Rectal smooth muscle tissue (tissue), 1 donor: ENCODE measurements at regions not wholly inside any gene's neighbourhood (a gene's known extent, or its start where the extent isn't known, plus 50 kb on each side); places are given as distances from the start of the nearest gene placed in this dataset.

Source experiments
- H3K27ac ChIP-seq: one replicate; pipeline ENCODE4 v1.7.0; 2013; ENCODE audit warnings: low read depth, low read length, inconsistent platforms
- H3K27me3 ChIP-seq: one replicate; pipeline ENCODE4 v1.7.0; 2013; ENCODE audit warnings: low read length; ENCODE audit not compliant: control insufficient read depth, insufficient read depth
- H3K36me3 ChIP-seq: one replicate; pipeline ENCODE4 v1.7.0; 2013; ENCODE audit warnings: low read length; ENCODE audit not compliant: control insufficient read depth, insufficient read depth
- H3K4me1 ChIP-seq: one replicate; pipeline ENCODE4 v1.7.0; 2013; ENCODE audit warnings: low read length; ENCODE audit not compliant: control insufficient read depth, insufficient read depth
- H3K4me3 ChIP-seq: one replicate; pipeline ENCODE4 v1.7.0; 2013; ENCODE audit warnings: low read length
- H3K9ac ChIP-seq: one replicate; pipeline ENCODE4 v1.7.0; 2013; ENCODE audit warnings: low read length

- Histone ChIP-seq H3K4me3 (no peak overlapping the region), H3K9ac (no peak overlapping the region), H3K4me1 (no peaks in the 10 kb centered on the region), H3K36me3 (no peaks in the 10 kb centered on the region), H3K27me3 (no peaks in the 10 kb centered on the region), H3K27ac (no peak overlapping the region)
These were observed 78.9 kb upstream of the RPS23 start for GRCh38 chr5:82356808-82357671.

- Histone ChIP-seq H3K4me1 (no peaks in the 10 kb centered on the region), H3K27ac (no peak overlapping the region), H3K27me3 (no peaks in the 10 kb centered on the region), H3K4me3 (no peak overlapping the region), H3K9ac (no peak overlapping the region), H3K36me3 (no peaks in the 10 kb centered on the region)
These were observed 77.9 kb upstream of the RPS23 start for GRCh38 chr5:82356021-82356420.

- H3K27ac ChIP-seq: no peak overlapping the region
- no peak overlapping the region for H3K4me3 ChIP-seq
- no peaks in the 10 kb centered on the region for H3K36me3 ChIP-seq
- H3K9ac ChIP-seq: no peak overlapping the region
- H3K4me1 ChIP-seq: no peaks in the 10 kb centered on the region
- no peaks in the 10 kb centered on the region for H3K27me3 ChIP-seq
These were observed 77.3 kb upstream of the RPS23 start for GRCh38 chr5:82355496-82355895.

DNA sequence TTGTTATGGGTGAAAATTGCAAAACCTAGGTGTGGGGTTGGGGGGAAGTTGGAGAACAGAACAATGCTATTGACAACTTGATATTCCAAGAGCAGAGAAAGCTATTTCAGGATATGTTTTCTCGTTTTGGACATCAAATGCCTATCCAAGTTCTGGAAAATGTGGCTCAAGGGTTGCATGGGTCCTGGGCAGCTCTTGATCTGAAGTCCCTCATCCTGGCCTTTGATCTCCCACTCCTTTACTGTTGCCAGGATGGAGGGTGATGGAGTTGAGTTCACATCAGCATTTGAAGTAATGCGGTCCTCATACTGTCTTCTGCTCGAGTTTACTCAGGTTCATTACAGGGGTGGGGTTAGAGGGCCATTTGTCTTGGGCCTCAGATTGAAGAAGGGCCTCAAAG is 76.9 kb upstream of the RPS23 start:
- no peaks in the 10 kb centered on the region for H3K27me3 ChIP-seq
- H3K4me3 ChIP-seq: no peak overlapping the region
- no peaks in the 10 kb centered on the region for H3K4me1 ChIP-seq
- no peak overlapping the region for H3K27ac ChIP-seq
- no peaks in the 10 kb centered on the region for H3K36me3 ChIP-seq
- no peak overlapping the region for H3K9ac ChIP-seq

GRCh38 chr5:82354543-82354942 is 76.4 kb upstream of the RPS23 start:
- Histone ChIP-seq H3K4me3 (no peak overlapping the region), H3K27me3 (no peaks in the 10 kb centered on the region), H3K36me3 (no peaks in the 10 kb centered on the region), H3K27ac (no peak overlapping the region), H3K9ac (no peak overlapping the region), H3K4me1 (no peaks in the 10 kb centered on the region)

DNA sequence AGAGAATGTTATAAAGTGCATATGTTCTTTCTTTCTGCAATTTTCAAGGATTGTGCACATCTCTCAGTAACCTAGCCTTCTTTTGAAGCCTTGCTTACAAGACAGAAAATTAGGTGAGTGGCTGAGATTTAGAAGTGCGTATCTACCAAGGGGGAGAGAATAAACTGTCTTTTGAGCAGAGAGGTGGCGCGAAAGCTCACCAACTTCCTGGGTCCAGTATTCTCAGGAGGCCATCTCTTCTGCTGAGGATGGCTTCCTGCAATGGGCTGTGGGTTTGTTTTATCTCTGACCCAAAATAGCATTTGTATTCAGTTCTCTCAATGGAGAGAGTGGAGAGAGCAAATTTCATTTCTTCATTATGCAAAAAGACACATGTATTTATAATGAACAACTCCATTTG is 75.4 kb upstream of the RPS23 start:
- Histone ChIP-seq H3K27ac (no peak overlapping the region), H3K4me3 (no peak overlapping the region), H3K27me3 (no peaks in the 10 kb centered on the region), H3K4me1 (no peaks in the 10 kb centered on the region), H3K36me3 (no peaks in the 10 kb centered on the region), H3K9ac (no peak overlapping the region)

GRCh38 chr5:82352146-82352791 is 74.1 kb upstream of the RPS23 start:
- no peaks in the 10 kb centered on the region for H3K27me3 ChIP-seq
- no peak overlapping the region for H3K4me3 ChIP-seq
- no peak overlapping the region for H3K27ac ChIP-seq
- H3K9ac ChIP-seq: no peak overlapping the region
- no peaks in the 10 kb centered on the region for H3K36me3 ChIP-seq
- no peaks in the 10 kb centered on the region for H3K4me1 ChIP-seq

DNA sequence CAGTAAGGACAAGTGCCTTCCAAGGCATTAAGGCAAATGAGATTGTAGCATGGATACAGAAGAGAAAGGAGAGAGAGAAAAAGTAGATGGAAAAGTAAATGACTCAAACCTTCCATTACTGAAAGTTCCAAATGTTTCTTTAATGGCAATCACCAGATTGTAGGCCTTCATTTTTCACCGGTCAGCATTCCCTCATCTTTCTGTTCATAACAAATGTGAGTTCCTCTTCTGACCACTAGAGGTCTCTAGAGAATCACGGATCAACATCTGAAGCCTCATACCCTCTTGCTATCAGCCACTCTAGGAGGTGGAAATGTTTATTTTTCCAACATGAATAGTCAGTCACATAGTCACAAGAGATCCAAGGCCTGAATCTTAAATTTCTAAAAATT is 73.6 kb upstream of the RPS23 start:
- no peak overlapping the region for H3K27ac ChIP-seq
- no peaks in the 10 kb centered on the region for H3K36me3 ChIP-seq
- no peaks in the 10 kb centered on the region for H3K4me1 ChIP-seq

DNA sequence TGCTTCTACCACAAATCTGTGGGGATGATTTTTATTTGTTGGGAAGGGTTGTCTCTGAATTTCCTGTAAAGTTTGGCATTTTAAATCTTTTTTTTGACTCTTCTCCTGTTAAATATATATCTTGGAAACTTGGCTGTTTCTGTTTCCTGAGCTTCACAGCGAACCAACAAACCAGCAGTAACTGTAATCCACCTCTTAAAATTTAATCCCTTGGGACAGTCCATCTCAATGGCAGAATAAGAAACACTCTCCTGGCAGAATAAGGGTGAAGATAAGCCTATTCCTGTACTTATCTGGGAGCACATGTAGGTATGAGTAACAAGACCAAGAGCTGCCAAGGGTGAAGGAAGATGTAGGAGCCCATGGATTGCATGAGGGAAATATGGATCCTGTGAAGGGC is 73.1 kb upstream of the RPS23 start:
- no peak overlapping the region for H3K9ac ChIP-seq

More for the DNA sequence above, 73.6 kb upstream of the RPS23 start:
- H3K4me3 ChIP-seq: no peak overlapping the region
- H3K9ac ChIP-seq: no peak overlapping the region
- no peaks in the 10 kb centered on the region for H3K27me3 ChIP-seq

GRCh38 chr5:82349652-82350051 is 71.5 kb upstream of the RPS23 start:
- H3K27ac ChIP-seq: no peak overlapping the region
- H3K4me3 ChIP-seq: no peak overlapping the region
- H3K36me3 ChIP-seq: no peaks in the 10 kb centered on the region
- no peaks in the 10 kb centered on the region for H3K4me1 ChIP-seq
- no peaks in the 10 kb centered on the region for H3K27me3 ChIP-seq
- H3K9ac ChIP-seq: no peak overlapping the region

More for the DNA sequence above, 73.1 kb upstream of the RPS23 start:
- Histone ChIP-seq H3K4me1 (no peaks in the 10 kb centered on the region), H3K4me3 (no peak overlapping the region), H3K36me3 (no peaks in the 10 kb centered on the region), H3K27me3 (no peaks in the 10 kb centered on the region), H3K27ac (no peak overlapping the region)

GRCh38 chr5:82348784-82349425 is 70.8 kb upstream of the RPS23 start:
- H3K36me3 ChIP-seq: no peaks in the 10 kb centered on the region
- no peak overlapping the region for H3K4me3 ChIP-seq
- no peaks in the 10 kb centered on the region for H3K27me3 ChIP-seq
- H3K4me1 ChIP-seq: no peaks in the 10 kb centered on the region
- H3K27ac ChIP-seq: no peak overlapping the region
- H3K9ac ChIP-seq: no peak overlapping the region

DNA sequence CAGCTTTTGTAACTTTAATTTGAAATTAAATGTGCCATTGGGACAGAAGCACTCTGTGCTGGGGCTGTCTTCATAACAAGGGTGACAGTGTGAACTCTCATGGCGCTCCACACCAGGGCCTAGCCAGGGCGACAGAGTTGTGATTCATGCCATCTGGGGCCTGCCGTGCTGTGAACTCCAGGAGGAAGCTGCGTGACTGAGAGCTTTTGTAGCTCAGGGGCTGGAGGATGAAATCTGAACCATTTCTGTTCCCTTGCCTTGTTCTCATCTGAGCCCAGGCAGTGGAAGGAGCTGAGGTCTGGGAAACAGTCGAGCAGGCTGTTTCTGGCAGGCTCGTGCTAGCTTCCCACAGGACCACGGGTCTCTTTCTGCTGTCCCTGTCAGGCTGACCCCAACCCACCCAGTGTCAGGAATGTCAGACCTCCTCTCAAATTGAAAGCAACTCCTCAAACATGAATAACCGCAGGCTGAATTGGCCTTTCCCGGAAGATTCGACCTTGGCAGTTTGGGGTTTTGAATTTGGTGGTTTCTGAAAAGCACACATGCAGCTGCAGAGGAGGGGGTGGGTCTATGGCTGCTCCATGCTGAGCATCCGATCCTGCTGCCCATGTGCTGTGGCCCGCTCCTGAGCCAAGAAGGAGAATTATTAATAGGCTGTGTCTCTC is 69.2 kb upstream of the RPS23 start:
- H3K27ac ChIP-seq: peak overlapping the region; percentile 63
- no peaks in the 10 kb centered on the region for H3K27me3 ChIP-seq
- H3K9ac ChIP-seq: no peak overlapping the region
- no peak overlapping the region for H3K4me3 ChIP-seq
- H3K4me1 ChIP-seq: no peaks in the 10 kb centered on the region
- no peaks in the 10 kb centered on the region for H3K36me3 ChIP-seq
